NT2/D1 (cell line): ENCODE measurements at regions not wholly inside any gene's neighbourhood (a gene's known extent, or its start where the extent isn't known, plus 50 kb on each side); places are given as distances from the start of the nearest gene placed in this dataset.

ENCODE experiments used
- YY1 ChIP-seq: IDR thresholded peaks from 2 replicates; pipeline ENCODE4 v1.6.1; 2011; ENCODE audit not compliant: insufficient read length, insufficient read depth
- ZNF274 ChIP-seq: IDR thresholded peaks from 2 replicates; pipeline ENCODE4 v1.6.1; 2011; ENCODE audit warnings: mild to moderate bottlenecking, low read depth, low read length

- no peak for TF ChIP-seq YY1
- TF ChIP-seq ZNF274: no peak
Observed at GRCh38 chr5:82374637-82375036, 96.5 kb upstream of the RPS23 start.
